ENCODE measurements at regions not wholly inside any gene's neighbourhood (a gene's known extent, or its start where the extent isn't known, plus 50 kb on each side); places are given as distances from the start of the nearest gene placed in this dataset.

- TF ChIP-seq TAF1 (IDR thresholded peaks at IDR 0.05; ENCODE audit: low read depth, low read length) (no peak), POLR2A (IDR thresholded peaks at IDR 0.05; ENCODE audit: low read depth, low read length) (no peak), POLR2AphosphoS5 (IDR thresholded peaks at IDR 0.05; ENCODE audit: low read depth, low read length) (no peak), SPI1 (IDR thresholded peaks at IDR 0.05; ENCODE audit: low read depth, low read length) (no peak)
Measured at GRCh38 chr7:106570146-106570545, 90.8 kb downstream of the CCDC71L start.

Data from GM12891 (cell line).